ENCODE measurements at regions not wholly inside any gene's neighbourhood (a gene's known extent, or its start where the extent isn't known, plus 50 kb on each side); places are given as distances from the start of the nearest gene placed in this dataset.
"Not testable (repeated sequence)": the region's sequence is repeated elsewhere in the genome, so short reads cannot be mapped to it uniquely, and the experiment has no call there.

GRCh38 chr7:120079022-120079421 is 194.0 kb upstream of the KCND2 start:
- Histone ChIP-seq H3K9ac (ENCODE audit: low read depth in 1 of 2, low read length in 2 of 2) (no peak overlapping the region), H3K27ac (ENCODE audit: low read depth in 1 of 2, low read length in 2 of 2) (no peak overlapping the region), H3K4me1 (ENCODE audit: control insufficient read depth in 4 of 4, insufficient read depth in 4 of 4, low read length in 3 of 4) (no peaks in the 10 kb centered on the region), H3K27me3 (ENCODE audit: control insufficient read depth in 4 of 4, insufficient read depth in 4 of 4, low read length in 3 of 4) (no peaks in the 10 kb centered on the region), H3K9me3 (ENCODE audit: control insufficient read depth in 4 of 4, low read length in 3 of 4) (no peaks in the 10 kb centered on the region), H3K4me3 (ENCODE audit: low read depth in 1 of 3, low read length in 3 of 3) (no peak overlapping the region), H3K36me3 (ENCODE audit: control insufficient read depth in 4 of 4, insufficient read depth in 3 of 4, low read depth in 1 of 4, low read length in 3 of 4) (no peaks in the 10 kb centered on the region)
- DNase-seq (ENCODE audit: low spot score), result no peak
- WGBS, result 56% methylated on average over 1 of the region's 1 CpG
- TF ChIP-seq REST (IDR thresholded peaks at IDR 0.05) (no peak), RAD21 (IDR thresholded peaks at IDR 0.05) (no peak), SP1 (IDR thresholded peaks at IDR 0.05) (no peak), TAF1 (conservative IDR thresholded peaks at IDR 0.05) (no peak), CTCF (IDR thresholded peaks at IDR 0.05; ENCODE audit: low read depth, low read length, missing input control) (no peak), FOXA1 (IDR thresholded peaks at IDR 0.05) (no peak), MAX (IDR thresholded peaks at IDR 0.05) (no peak), EGR1 (IDR thresholded peaks at IDR 0.05; ENCODE audit: low read depth in 2 of 2) (no peak), NR2F2 (IDR thresholded peaks at IDR 0.05) (no peak), HNF4A (conservative IDR thresholded peaks at IDR 0.05) (no peak), GABPA (IDR thresholded peaks at IDR 0.05 in 1 of 2, conservative IDR thresholded peaks at IDR 0.05 in 1 of 2) (no peak), ZBTB33 (IDR thresholded peaks at IDR 0.05) (no peak), ATF3 (IDR thresholded peaks at IDR 0.05) (no peak)

GRCh38 chr7:120079704-120080103 is 193.3 kb upstream of the KCND2 start:
- Histone ChIP-seq H3K36me3 (ENCODE audit: control insufficient read depth in 4 of 4, insufficient read depth in 3 of 4, low read depth in 1 of 4, low read length in 3 of 4) (no peaks in the 10 kb centered on the region), H3K4me1 (ENCODE audit: control insufficient read depth in 4 of 4, insufficient read depth in 4 of 4, low read length in 3 of 4) (no peaks in the 10 kb centered on the region), H3K9me3 (ENCODE audit: control insufficient read depth in 4 of 4, low read length in 3 of 4) (no peaks in the 10 kb centered on the region), H3K27ac (ENCODE audit: low read depth in 1 of 2, low read length in 2 of 2) (no peak overlapping the region), H3K27me3 (ENCODE audit: control insufficient read depth in 4 of 4, insufficient read depth in 4 of 4, low read length in 3 of 4) (no peaks in the 10 kb centered on the region), H3K9ac (ENCODE audit: low read depth in 1 of 2, low read length in 2 of 2) (no peak overlapping the region), H3K4me3 (ENCODE audit: low read depth in 1 of 3, low read length in 3 of 3) (no peak overlapping the region)
- TF ChIP-seq FOXA2 (IDR thresholded peaks at IDR 0.05) (no peak), CTCF (IDR thresholded peaks at IDR 0.05; ENCODE audit: low read depth, low read length, missing input control) (no peak), ATF3 (IDR thresholded peaks at IDR 0.05) (no peak), HNF4A (conservative IDR thresholded peaks at IDR 0.05) (no peak), FOXA1 (IDR thresholded peaks at IDR 0.05) (no peak), ZBTB33 (IDR thresholded peaks at IDR 0.05) (no peak), RXRA (IDR thresholded peaks at IDR 0.05) (no peak), RAD21 (IDR thresholded peaks at IDR 0.05) (no peak)
- DNase-seq (ENCODE audit: low spot score), result no peak
- WGBS, result 43% methylated on average over 3 of the region's 3 CpGs

- not testable (repeated sequence) for H3K4me3 ChIP-seq (ENCODE audit: low read depth in 1 of 3, low read length in 3 of 3); H3K9me3 ChIP-seq (ENCODE audit: control insufficient read depth in 4 of 4, low read length in 3 of 4); H3K36me3 ChIP-seq (ENCODE audit: control insufficient read depth in 4 of 4, insufficient read depth in 3 of 4, low read depth in 1 of 4, low read length in 3 of 4); H3K27me3 ChIP-seq (ENCODE audit: control insufficient read depth in 4 of 4, insufficient read depth in 4 of 4, low read length in 3 of 4); DNase-seq (ENCODE audit: low spot score); H3K9ac ChIP-seq (ENCODE audit: low read depth in 1 of 2, low read length in 2 of 2); H3K27ac ChIP-seq (ENCODE audit: low read depth in 1 of 2, low read length in 2 of 2); H3K4me1 ChIP-seq (ENCODE audit: control insufficient read depth in 4 of 4, insufficient read depth in 4 of 4, low read length in 3 of 4)
- WGBS, result 86% methylated on average over 16 of the region's 16 CpGs
Observed at GRCh38 chr7:120086468-120086867, 186.5 kb upstream of the KCND2 start.

Measured in liver (tissue), 8 donors.